ENCODE measurements at regions not wholly inside any gene's neighbourhood (a gene's known extent, or its start where the extent isn't known, plus 50 kb on each side); places are given as distances from the start of the nearest gene placed in this dataset.
"Not testable (repeated sequence)": the region's sequence is repeated elsewhere in the genome, so short reads cannot be mapped to it uniquely, and the experiment has no call there.

DNA sequence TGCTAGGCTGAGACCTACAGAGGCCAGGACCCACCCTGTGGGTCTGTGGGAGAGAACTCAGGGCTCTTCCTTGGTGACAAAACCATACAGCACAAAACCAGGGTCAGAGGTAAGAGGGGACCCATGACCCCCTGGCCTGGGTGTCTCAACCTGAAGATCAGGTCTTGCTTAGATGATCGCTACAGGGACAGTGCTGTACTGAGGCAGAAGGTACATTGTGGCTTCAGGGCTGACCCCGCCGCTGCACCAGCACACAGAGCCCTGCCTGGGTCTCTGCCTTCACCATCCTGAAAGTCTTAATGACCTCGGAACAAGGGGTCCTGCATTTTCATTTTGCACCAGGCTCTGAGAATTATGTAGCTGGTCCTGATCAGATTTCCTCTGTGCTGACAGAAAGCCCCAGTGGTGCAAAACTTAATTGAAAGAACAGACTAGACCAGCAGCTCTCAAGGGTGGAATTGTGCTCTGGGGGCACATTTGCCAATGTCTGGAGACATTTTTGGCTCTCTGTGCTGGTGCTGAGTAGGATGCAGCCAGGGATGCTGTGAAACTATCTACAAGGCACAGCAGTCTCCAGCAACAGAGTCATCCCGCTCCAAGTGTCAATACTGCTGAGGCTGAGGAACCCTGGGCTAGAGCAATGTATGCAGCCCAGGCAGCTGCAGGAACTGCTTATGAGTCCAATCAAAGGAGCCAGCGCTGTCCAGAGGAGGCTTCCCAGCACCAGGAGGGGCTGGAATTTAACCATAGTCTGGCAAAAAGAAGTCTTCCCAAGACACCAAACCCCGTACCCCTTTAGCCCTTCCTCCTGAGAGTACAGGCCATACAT is 254.9 kb downstream of the ERMARD start:
- in situ Hi-C loops (cut with HindIII; ENCODE audit: low sequenced_read_pairs) = no loop called here
- DNase-seq (ENCODE audit: low spot score) = no peak

GRCh38 chr6:170005665-170006064 is 254.2 kb downstream of the ERMARD start:
- no peak for DNase-seq (ENCODE audit: low spot score)
- in situ Hi-C loops (cut with HindIII; ENCODE audit: low sequenced_read_pairs) = no loop called here

DNA sequence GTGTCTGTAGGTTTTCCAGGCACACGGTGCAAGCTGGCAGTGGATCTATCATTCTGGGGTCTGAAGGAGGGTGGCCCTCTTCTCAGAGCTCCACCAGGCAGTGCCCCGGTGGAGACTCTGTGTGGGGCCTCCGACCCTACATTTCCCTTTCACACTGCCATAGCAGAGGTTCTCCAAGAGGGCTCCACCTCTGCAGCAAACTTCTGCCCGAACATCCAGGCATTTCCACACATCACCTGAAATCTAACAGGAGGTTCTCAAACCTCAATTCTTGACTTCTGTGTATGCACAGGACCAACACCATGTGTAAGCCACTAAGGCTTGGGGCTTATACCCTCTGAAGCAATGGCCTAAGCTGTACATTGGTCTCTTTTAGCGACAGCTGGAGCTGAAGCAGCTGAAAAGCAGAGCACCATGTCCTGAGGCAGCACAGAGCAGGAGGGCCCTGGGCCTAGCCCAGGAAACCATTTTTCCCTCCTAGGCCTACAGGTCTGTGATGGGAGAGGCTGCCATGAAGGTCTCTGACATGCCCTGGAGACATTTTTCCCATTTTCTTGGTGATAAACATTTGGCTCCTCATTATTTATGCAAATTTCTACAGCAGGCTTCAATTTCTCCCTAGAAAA is 253.3 kb downstream of the ERMARD start:
- DNase-seq (ENCODE audit: low spot score) = no peak
- in situ Hi-C loops (cut with HindIII; ENCODE audit: low sequenced_read_pairs) = no loop called here

DNA sequence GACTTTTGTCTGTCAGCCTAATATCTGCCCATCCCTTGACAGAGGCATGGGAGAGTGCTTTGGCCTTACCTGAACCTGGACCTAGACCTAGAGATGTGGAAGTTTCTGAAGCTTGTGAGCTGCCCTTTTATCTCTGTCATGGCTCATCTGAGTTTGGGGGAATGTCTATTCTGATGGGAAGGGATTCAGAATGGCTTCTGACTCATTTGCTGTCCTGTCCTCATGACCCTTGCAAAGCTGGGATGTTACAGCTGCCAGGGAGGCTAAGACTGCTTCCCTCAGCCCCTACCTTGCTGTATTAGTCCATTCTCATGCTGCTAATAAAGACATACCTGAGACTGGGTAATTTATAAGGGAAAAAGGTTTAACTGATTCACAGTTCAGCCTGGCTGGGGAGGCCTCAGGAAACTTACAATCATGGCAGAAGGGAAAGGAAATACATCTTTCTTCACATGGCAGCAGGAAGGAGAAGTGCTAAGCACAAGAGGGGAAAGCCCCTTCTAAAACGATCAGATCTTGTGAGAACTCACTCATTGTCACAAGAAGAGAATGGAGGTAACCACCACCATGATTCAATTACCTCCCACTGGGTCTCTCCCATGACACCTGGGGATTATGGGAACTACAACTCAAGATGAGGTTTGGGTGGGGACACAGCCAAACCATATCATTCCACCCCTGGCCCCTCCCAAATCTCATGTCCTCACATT is 252.2 kb downstream of the ERMARD start:
- in situ Hi-C loops (cut with HindIII; ENCODE audit: low sequenced_read_pairs) = no loop called here

DNA sequence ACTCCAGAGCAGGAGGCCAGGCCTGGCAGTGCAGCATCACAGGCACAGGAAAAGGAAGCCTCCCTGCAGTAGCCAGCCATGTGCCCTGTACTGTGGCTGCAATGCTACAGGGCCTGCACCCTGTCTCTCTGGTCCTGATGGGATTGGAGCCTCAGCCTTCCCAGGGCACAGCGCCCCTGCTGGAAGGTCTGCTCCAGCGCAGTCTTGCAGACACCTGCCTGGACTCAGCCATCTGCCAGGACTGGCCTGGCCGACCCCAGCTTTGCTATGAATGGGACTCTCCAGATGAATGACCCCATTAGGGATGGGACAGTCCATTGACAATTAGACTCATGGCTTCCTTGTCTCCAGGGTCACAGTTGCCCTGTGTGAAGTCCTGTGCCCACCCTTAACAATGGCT is 251.6 kb downstream of the ERMARD start:
- in situ Hi-C loops (cut with HindIII; ENCODE audit: low sequenced_read_pairs) = no loop called here

More for the DNA sequence above, 252.2 kb downstream of the ERMARD start:
- DNase-seq (ENCODE audit: low spot score) = no peak

GRCh38 chr6:170001782-170002181 is 250.4 kb downstream of the ERMARD start:
- in situ Hi-C loops (cut with HindIII; ENCODE audit: low sequenced_read_pairs); DNase-seq (ENCODE audit: low spot score): not testable (repeated sequence)

More for the DNA sequence above, 251.6 kb downstream of the ERMARD start:
- DNase-seq (ENCODE audit: low spot score) = no peak

GRCh38 chr6:170000071-170000843 is 248.8 kb downstream of the ERMARD start:
- in situ Hi-C loops (cut with HindIII; ENCODE audit: low sequenced_read_pairs) = no loop called here
- peak; percentile 29 for DNase-seq (ENCODE audit: low spot score)

DNA sequence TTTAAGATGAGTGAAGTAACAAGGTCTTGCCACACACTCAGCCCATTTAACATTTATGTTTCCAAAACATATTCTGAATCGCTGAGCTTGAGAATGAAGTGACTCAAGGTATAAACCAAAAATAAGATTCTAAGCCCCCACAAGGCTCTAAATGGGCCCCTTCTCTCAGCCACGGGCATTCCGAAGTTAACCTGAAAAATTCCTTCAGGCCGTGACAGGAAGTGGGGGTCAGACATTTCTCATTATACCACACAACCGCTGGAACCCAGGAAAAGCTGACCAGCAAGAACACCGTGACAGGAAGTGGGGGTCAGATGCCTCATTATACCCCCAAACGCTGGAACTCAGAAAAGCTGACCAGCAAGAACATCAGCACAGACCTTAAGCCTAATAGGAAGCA is 247.9 kb downstream of the ERMARD start:
- in situ Hi-C loops (cut with HindIII; ENCODE audit: low sequenced_read_pairs) = no loop called here

DNA sequence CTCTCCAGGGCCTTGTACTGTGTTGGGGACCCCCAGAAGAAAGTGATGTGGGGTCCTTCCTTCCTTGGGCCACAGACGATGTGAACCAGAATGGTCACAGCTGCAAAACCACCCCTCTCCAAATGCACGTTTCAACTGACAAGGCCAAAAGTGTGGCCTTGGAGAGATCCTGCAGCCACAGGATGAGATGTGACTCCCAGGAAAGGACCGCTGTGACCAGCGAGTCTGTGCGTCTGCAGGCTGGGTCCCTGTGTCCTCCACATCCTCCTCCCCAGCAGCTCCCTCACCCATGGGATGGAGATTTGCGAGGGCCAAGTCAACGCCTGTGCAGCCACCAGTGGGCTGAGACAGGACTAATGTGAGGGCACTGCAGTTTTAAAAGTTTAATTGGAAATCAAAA is 247.0 kb downstream of the ERMARD start:
- in situ Hi-C loops (cut with HindIII; ENCODE audit: low sequenced_read_pairs) = no loop called here
- no peak for DNase-seq (ENCODE audit: low spot score)

More for the DNA sequence above, 247.9 kb downstream of the ERMARD start:
- no peak for DNase-seq (ENCODE audit: low spot score)

- in situ Hi-C loops (cut with HindIII; ENCODE audit: low sequenced_read_pairs) = no loop called here
- no peak for DNase-seq (ENCODE audit: low spot score)
These were observed 246.5 kb downstream of the ERMARD start for GRCh38 chr6:169997930-169998218.

GRCh38 chr6:169997187-169997929 is 245.9 kb downstream of the ERMARD start:
- in situ Hi-C loops (cut with HindIII; ENCODE audit: low sequenced_read_pairs) = no loop called here

GRCh38 chr6:169996378-169997051 is 245.1 kb downstream of the ERMARD start:
- DNase-seq (ENCODE audit: low spot score) = no peak
- in situ Hi-C loops (cut with HindIII; ENCODE audit: low sequenced_read_pairs) = no loop called here

More at GRCh38 chr6:169997187-169997929, 245.9 kb downstream of the ERMARD start:
- DNase-seq (ENCODE audit: low spot score) = no peak

DNA sequence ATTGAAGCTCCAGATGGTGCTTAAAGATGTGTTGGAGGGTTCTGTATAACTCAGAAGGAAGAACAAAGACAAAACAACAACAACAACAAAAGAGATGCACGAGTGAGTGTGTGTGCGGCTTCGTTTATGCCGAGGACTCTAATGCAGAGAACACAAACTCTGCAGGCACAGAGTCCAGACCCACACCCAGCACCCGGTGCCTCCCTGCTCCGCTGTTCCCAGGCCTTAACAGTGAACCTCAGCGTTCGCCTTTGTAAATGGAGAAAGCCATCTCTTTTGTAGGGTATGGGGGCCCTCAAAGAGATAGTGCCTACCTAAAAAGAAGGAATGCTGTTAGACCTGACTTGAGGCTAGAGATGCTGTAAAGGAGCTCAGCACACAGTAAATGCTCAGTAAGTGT is 243.3 kb downstream of the ERMARD start:
- in situ Hi-C loops (cut with HindIII; ENCODE audit: low sequenced_read_pairs) = no loop called here

DNA sequence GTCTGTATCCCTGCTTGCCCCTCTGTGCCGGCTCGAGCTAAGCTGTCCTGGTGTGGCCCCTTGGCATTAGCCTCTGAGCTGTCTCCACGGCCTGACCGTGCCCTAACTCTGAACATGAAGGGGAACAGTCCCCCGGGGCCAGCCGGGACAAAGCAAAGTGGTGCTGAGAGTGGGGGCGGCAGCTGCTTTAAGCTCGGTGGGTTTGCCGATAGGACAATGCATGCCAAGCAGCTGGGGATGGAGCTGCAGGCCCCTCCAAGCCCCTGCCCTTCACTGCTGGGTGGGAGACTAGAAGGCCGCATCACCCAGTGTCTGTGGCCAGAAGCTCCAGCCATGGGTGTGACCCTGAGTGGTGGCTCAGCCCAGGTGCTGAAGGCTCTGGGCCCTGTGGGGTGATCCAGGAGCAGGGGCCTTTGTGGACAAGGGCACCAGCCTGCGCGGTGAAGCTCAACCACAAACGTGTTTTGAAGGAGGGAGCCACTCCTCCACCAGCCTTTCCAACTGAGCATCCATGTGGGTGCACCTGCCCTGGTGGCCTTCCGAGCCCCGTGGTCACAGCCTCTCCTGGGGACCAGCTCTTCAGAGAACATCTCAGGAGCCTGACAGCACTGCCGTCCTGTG is 242.5 kb downstream of the ERMARD start:
- in situ Hi-C loops (cut with HindIII; ENCODE audit: low sequenced_read_pairs) = no loop called here

More for the DNA sequence above, 243.3 kb downstream of the ERMARD start:
- DNase-seq (ENCODE audit: low spot score) = no peak

GRCh38 chr6:169991913-169992312 is 240.5 kb downstream of the ERMARD start:
- in situ Hi-C loops (cut with HindIII; ENCODE audit: low sequenced_read_pairs) = no loop called here

More for the DNA sequence above, 242.5 kb downstream of the ERMARD start:
- no peak for DNase-seq (ENCODE audit: low spot score)

GRCh38 chr6:169991031-169991390 is 239.6 kb downstream of the ERMARD start:
- in situ Hi-C loops (cut with HindIII; ENCODE audit: low sequenced_read_pairs) = no loop called here
- DNase-seq (ENCODE audit: low spot score) = no peak

More at GRCh38 chr6:169991913-169992312, 240.5 kb downstream of the ERMARD start:
- DNase-seq (ENCODE audit: low spot score) = no peak

DNA sequence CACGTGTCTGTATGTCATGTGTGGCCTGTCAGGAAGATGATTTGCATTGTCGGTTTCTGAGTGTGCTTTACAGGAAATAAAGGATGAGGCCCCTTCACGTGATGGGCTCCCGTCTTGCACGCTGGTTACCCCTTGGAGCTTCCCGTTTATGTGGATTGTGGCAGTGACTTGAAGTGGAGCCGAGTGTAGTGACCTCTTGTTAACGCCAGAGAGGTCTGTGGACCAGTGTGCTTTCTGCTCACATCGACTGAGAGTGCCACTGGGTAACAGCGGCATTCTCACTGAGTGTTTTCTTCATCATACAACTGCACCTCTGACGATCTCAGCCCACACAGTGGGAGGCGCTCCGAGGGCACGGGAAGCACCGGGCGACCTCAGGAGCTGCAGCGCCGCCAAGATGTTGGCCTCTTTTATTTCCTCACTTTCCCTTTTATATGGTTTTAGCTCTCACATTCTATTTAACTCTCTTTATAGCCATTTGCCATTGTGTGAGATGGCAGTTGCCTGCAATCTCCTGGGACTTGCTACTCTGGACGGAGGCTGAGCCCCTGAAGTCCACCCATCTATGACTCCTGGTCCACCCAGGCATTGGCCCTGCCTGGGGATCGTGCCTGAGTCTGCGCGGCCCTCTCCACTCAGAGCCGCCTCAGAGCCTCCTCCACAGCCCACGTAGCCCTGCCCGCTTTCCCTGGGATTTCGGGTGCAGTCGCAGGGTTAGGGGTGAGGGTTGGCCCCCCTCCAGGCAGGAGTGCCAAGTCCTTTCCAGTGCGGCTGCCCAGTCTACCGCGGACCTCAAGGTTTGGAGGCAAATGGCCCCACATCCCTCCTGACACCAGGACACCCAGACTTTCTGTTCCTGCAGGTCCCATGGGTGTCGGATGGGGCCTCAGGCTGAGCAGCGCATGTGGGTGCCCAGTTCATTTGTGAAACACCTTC is 238.9 kb downstream of the ERMARD start:
- no peak for DNase-seq (ENCODE audit: low spot score)
- in situ Hi-C loops (cut with HindIII; ENCODE audit: low sequenced_read_pairs) = no loop called here

All from G401 (cell line).